SK-N-SH (cell line): ENCODE measurements at regions not wholly inside any gene's neighbourhood (a gene's known extent, or its start where the extent isn't known, plus 50 kb on each side); places are given as distances from the start of the nearest gene placed in this dataset.

Source experiments
- CTCF ChIA-PET: fragments of 300-600, 350-600 bp; formaldehyde crosslinking; extraction: SDS; loops from one replicate; lab custom pipeline; 2021; lab: Yijun Ruan, JAX
- POLR2A ChIA-PET: fragments of 350-600 bp; sonication (Branson Sonifier 250); formaldehyde crosslinking; extraction: SDS; loops from one replicate; lab custom pipeline; 2020; ENCODE audit warnings: antibody characterized with exemption, inconsistent platforms; lab: Yijun Ruan, JAX
- DNase-seq: peaks from one replicate; pipeline ENCODE4 v3.0.0; 2012
- H2AFZ ChIP-seq: fragments of 200-600 bp; sonication (generic); 2 replicates; pipeline ENCODE4 v1.8.1; 2016; ENCODE audit warnings: antibody characterized with exemption, mild to moderate bottlenecking, low read depth
- H3F3A ChIP-seq: fragments of 200-600 bp; sonication (generic); replicated peaks from 2 replicates; pipeline ENCODE3; 2016; ENCODE audit warnings: antibody characterized with exemption, mild to moderate bottlenecking; ENCODE audit not compliant: insufficient read depth
- H3K27ac ChIP-seq, 2 experiments: fragments of 200-500 bp in 1 of 2; fragments of 200-600 bp in 1 of 2; sonication (Bioruptor generic) in 1 of 2; sonication (generic), shearing (Covaris generic) in 1 of 2; 2 replicates each; pipeline versions ENCODE4 v1.5.1 to v1.6.1; 2014 to 2016; ENCODE audit warnings: low read depth in 2 of 2, inconsistent platforms in 1 of 2, low read length in 1 of 2, mild to moderate bottlenecking in 1 of 2, mixed read lengths in 1 of 2
- H3K27me3 ChIP-seq: fragments of 200-600 bp; sonication (generic), shearing (Covaris generic); 2 replicates; pipeline ENCODE4 v1.6.1; 2016; ENCODE audit warnings: mixed run types; ENCODE audit not compliant: insufficient read depth
- H3K36me3 ChIP-seq, 2 experiments: fragments of 200-500 bp in 1 of 2; fragments of 200-600 bp in 1 of 2; sonication (Bioruptor generic) in 1 of 2; sonication (generic) in 1 of 2; replicated peaks in 1 of 2; 2 replicates each; pipeline versions ENCODE3 to v1.5.1; 2014 to 2016; ENCODE audit warnings: low read length in 1 of 2, mild to moderate bottlenecking in 1 of 2; ENCODE audit not compliant: insufficient read depth in 2 of 2, control insufficient read depth in 1 of 2
- H3K4me1 ChIP-seq, 2 experiments: fragments of 200-500 bp in 1 of 2; fragments of 200-600 bp in 1 of 2; sonication (Bioruptor generic) in 1 of 2; sonication (generic), shearing (Covaris generic) in 1 of 2; 2 replicates each; pipeline versions ENCODE4 v1.5.1 to v1.6.1; 2014 to 2016; ENCODE audit warnings: low read depth in 1 of 2, low read length in 1 of 2, mixed run types in 1 of 2; ENCODE audit not compliant: insufficient read depth in 2 of 2, control insufficient read depth in 1 of 2
- H3K4me2 ChIP-seq: fragments of 200-600 bp; sonication (generic), shearing (Covaris generic); 2 replicates; pipeline ENCODE4 v1.6.1; 2017; ENCODE audit warnings: mixed run types
- H3K4me3 ChIP-seq, 2 experiments: fragments of 200-500 bp in 1 of 2; fragments of 200-600 bp in 1 of 2; sonication (Bioruptor generic) in 1 of 2; sonication (generic), shearing (Covaris generic) in 1 of 2; 2 replicates each; pipeline versions ENCODE4 v1.5.1 to v1.8.1; 2014 to 2016; ENCODE audit warnings: low read depth in 2 of 2, inconsistent platforms in 1 of 2, low read length in 1 of 2, mild to moderate bottlenecking in 1 of 2, mixed read lengths in 1 of 2, moderate library complexity in 1 of 2
- H3K79me2 ChIP-seq: fragments of 200-600 bp; sonication (generic); 2 replicates; pipeline ENCODE4 v1.8.1; 2017; ENCODE audit warnings: mild to moderate bottlenecking; ENCODE audit not compliant: insufficient read depth
- H3K9ac ChIP-seq: fragments of 200-600 bp; sonication (generic); 2 replicates; pipeline ENCODE4 v1.6.1; 2017; ENCODE audit warnings: mixed run types
- H3K9me2 ChIP-seq: fragments of 200-600 bp; sonication (generic); 2 replicates; pipeline ENCODE4 v1.6.1; 2017; ENCODE audit warnings: mixed run types
- H3K9me3 ChIP-seq: fragments of 200-600 bp; sonication (generic); 2 replicates; pipeline ENCODE4 v1.6.1; 2017; ENCODE audit warnings: mixed run types, mild to moderate bottlenecking, moderate library complexity
- H4K20me1 ChIP-seq: fragments of 200-600 bp; sonication (generic); 2 replicates; pipeline ENCODE4 v1.6.1; 2017; ENCODE audit warnings: mild to moderate bottlenecking, mixed run types; ENCODE audit not compliant: insufficient read depth
- CHD2 ChIP-seq: fragments of 150-350 bp; IDR thresholded peaks from 2 replicates; pipeline ENCODE4 v1.6.1; 2018; ENCODE audit warnings: low read length; ENCODE audit not compliant: partially characterized antibody
- ELF1 ChIP-seq: IDR thresholded peaks from 2 replicates; pipeline ENCODE4 v1.4.0; 2012
- EP300 ChIP-seq, 2 experiments: IDR thresholded peaks; 2 replicates each; pipeline versions ENCODE4 v1.4.0 to v1.6.1; 2012; ENCODE audit warnings: borderline replicate concordance in 1 of 2, low read depth in 1 of 2, low read length in 1 of 2
- FOXJ3 ChIP-seq: sonication (generic); formaldehyde crosslinking; IDR thresholded peaks from 2 replicates; pipeline ENCODE4 v1.5.1; 2020; ENCODE audit warnings: mild to moderate bottlenecking, missing genetic modification reagents
- GABPA ChIP-seq: IDR thresholded peaks from 2 replicates; pipeline ENCODE4 v1.4.0; 2012; ENCODE audit warnings: low read depth, mild to moderate bottlenecking
- IRF3 ChIP-seq: fragments of 150-350 bp; IDR thresholded peaks from 2 replicates; pipeline ENCODE4 v1.6.1; 2016; ENCODE audit warnings: mild to moderate bottlenecking, low read depth, low read length
- MAX ChIP-seq: IDR thresholded peaks from 2 replicates; pipeline ENCODE4 v1.4.0; 2012; ENCODE audit warnings: low read depth
- NFIC ChIP-seq: IDR thresholded peaks from 2 replicates; pipeline ENCODE4 v1.4.0; 2012; ENCODE audit warnings: borderline replicate concordance
- PBX3 ChIP-seq: IDR thresholded peaks from 2 replicates; pipeline ENCODE4; 2012
- POLR2AphosphoS5 ChIP-seq: IDR thresholded peaks from 2 replicates; pipeline ENCODE4 v1.6.1; 2012; ENCODE audit warnings: low read depth, low read length
- RAD21 ChIP-seq: IDR thresholded peaks from 2 replicates; pipeline ENCODE4 v1.6.1; 2012; ENCODE audit warnings: mild to moderate bottlenecking, low read length
- RFX5 ChIP-seq: IDR thresholded peaks from 2 replicates; pipeline ENCODE4 v1.6.1; 2012; ENCODE audit warnings: mild to moderate bottlenecking, improper control_type of control experiment, low read length
- SIN3A ChIP-seq: IDR thresholded peaks from 2 replicates; pipeline ENCODE4 v1.6.1; 2012; ENCODE audit warnings: low read depth, mild to moderate bottlenecking, low read length, moderate library complexity, borderline replicate concordance
- SMC3 ChIP-seq: IDR thresholded peaks from 2 replicates; pipeline ENCODE4 v1.6.1; 2012; ENCODE audit warnings: low read depth, low read length, improper control_type of control experiment
- TCF12 ChIP-seq: IDR thresholded peaks from 2 replicates; pipeline ENCODE4 v1.4.0; 2012
- TEAD4 ChIP-seq: IDR thresholded peaks from 2 replicates; pipeline ENCODE4 v1.4.0; 2012; ENCODE audit warnings: mild to moderate bottlenecking, borderline replicate concordance; ENCODE audit not compliant: insufficient read depth
- USF1 ChIP-seq: IDR thresholded peaks from 2 replicates; pipeline ENCODE4 v1.4.0; 2012; ENCODE audit warnings: low read depth, borderline replicate concordance
- YY1 ChIP-seq: IDR thresholded peaks from 2 replicates; pipeline ENCODE4 v1.4.0; 2012; ENCODE audit warnings: low read depth, mild to moderate bottlenecking

GRCh38 chr1:81729818-81730217, 70.9 kb upstream of the ADGRL2 start (continued):
- TF ChIP-seq YY1, result no peak

- Histone ChIP-seq H3F3A (no peaks in the 10 kb centered on the region), H3K4me2 (no peak overlapping the region), H3K36me3 (no peaks in the 10 kb centered on the region), H3K79me2 (no peaks in the 10 kb centered on the region), H3K9ac (no peak overlapping the region), H4K20me1 (no peaks in the 10 kb centered on the region), H3K27ac (no peak overlapping the region), H3K9me3 (no peaks in the 10 kb centered on the region), H2AFZ (no peak overlapping the region), H3K27me3 (no peaks in the 10 kb centered on the region), H3K4me1 (no peaks in the 10 kb centered on the region), H3K4me3 (no peak overlapping the region), H3K9me2 (no peaks in the 10 kb centered on the region)
- POLR2A ChIA-PET, result no interaction called here
- DNase-seq, result no peak
- CTCF ChIA-PET, result no interaction called here
- TF ChIP-seq ELF1 (no peak), USF1 (no peak), CHD2 (no peak), EP300 (IDR thresholded peaks at IDR 0.05; ENCODE audit: borderline replicate concordance in 1 of 2, low read depth in 1 of 2, low read length in 1 of 2) (no peak), PBX3 (no peak), TCF12 (no peak), RAD21 (no peak), POLR2AphosphoS5 (no peak), SIN3A (no peak), YY1 (no peak), IRF3 (no peak), RFX5 (no peak), SMC3 (no peak), MAX (no peak), GABPA (no peak), NFIC (no peak), TEAD4 (no peak), FOXJ3 (CRISPR knock-in tag) (no peak)
These were observed 71.5 kb upstream of the ADGRL2 start for GRCh38 chr1:81729239-81729638.
